Liver (tissue), 8 donors: ENCODE measurements at regions not wholly inside any gene's neighbourhood (a gene's known extent, or its start where the extent isn't known, plus 50 kb on each side); places are given as distances from the start of the nearest gene placed in this dataset.

ENCODE experiments used
- DNase-seq: peaks from one replicate; pipeline ENCODE4 v3.0.0-alpha.2; 2017; ENCODE audit warnings: low spot score
- H3K27ac ChIP-seq, 2 donors: one replicate each; pipeline ENCODE4 v1.7.0; 2013; ENCODE audit warnings: inconsistent platforms in 2 of 2, low read length in 2 of 2, control low read depth in 1 of 2, low read depth in 1 of 2, mild to moderate bottlenecking in 1 of 2
- H3K27me3 ChIP-seq, 4 donors: one replicate each; pipeline versions ENCODE4 v1.6.1 to v1.7.0; 2013; ENCODE audit warnings: low read length in 3 of 4, inconsistent platforms in 1 of 4, mild to moderate bottlenecking in 1 of 4, moderate library complexity in 1 of 4; ENCODE audit not compliant: control insufficient read depth in 4 of 4, insufficient read depth in 4 of 4
- H3K36me3 ChIP-seq, 4 donors: one replicate each; pipeline versions ENCODE4 v1.6.1 to v1.7.0; 2013; ENCODE audit warnings: low read length in 3 of 4, mild to moderate bottlenecking in 3 of 4, low read depth in 1 of 4, moderate library complexity in 1 of 4; ENCODE audit not compliant: control insufficient read depth in 4 of 4, insufficient read depth in 3 of 4
- H3K4me1 ChIP-seq, 4 donors: one replicate each; pipeline versions ENCODE4 v1.6.1 to v1.7.0; 2013; ENCODE audit warnings: low read length in 3 of 4, mild to moderate bottlenecking in 3 of 4, moderate library complexity in 1 of 4; ENCODE audit not compliant: control insufficient read depth in 4 of 4, insufficient read depth in 4 of 4
- H3K4me3 ChIP-seq, 3 donors: one replicate each; pipeline versions ENCODE4 v1.6.1 to v1.7.0; 2013; ENCODE audit warnings: low read length in 3 of 3, control low read depth in 1 of 3, low read depth in 1 of 3, mild to moderate bottlenecking in 1 of 3
- H3K9ac ChIP-seq, 2 donors: one replicate each; pipeline ENCODE4 v1.7.0; 2013; ENCODE audit warnings: low read length in 2 of 2, mild to moderate bottlenecking in 2 of 2, moderate library complexity in 2 of 2, control low read depth in 1 of 2, low read depth in 1 of 2
- H3K9me3 ChIP-seq, 4 donors: one replicate each; pipeline versions ENCODE4 v1.6.1 to v1.7.0; 2013; ENCODE audit warnings: low read length in 3 of 4; ENCODE audit not compliant: control insufficient read depth in 4 of 4
- CTCF ChIP-seq: fragments of 150-350 bp; IDR thresholded peaks from 2 replicates; pipeline ENCODE4 v1.5.1; 2017; ENCODE audit warnings: improper control_type of control experiment, low read depth, low read length; ENCODE audit not compliant: missing input control
- EGR1 ChIP-seq, 2 donors: IDR thresholded peaks; 2 replicates each; pipeline ENCODE4 v1.6.1; 2016 to 2018; ENCODE audit warnings: antibody characterized with exemption in 2 of 2, low read depth in 2 of 2
- FOXA1 ChIP-seq: IDR thresholded peaks from 2 replicates; pipeline ENCODE4 v1.6.1; 2016; ENCODE audit warnings: antibody characterized with exemption
- FOXA2 ChIP-seq: IDR thresholded peaks from 2 replicates; pipeline ENCODE4 v1.6.1; 2016; ENCODE audit warnings: antibody characterized with exemption
- GABPA ChIP-seq, 2 donors: IDR thresholded peaks in 1 of 2; conservative IDR thresholded peaks in 1 of 2; 2 replicates each; pipeline ENCODE4 v1.6.1; 2016; ENCODE audit warnings: antibody characterized with exemption in 2 of 2, mild to moderate bottlenecking in 1 of 2, moderate library complexity in 1 of 2
- HNF4A ChIP-seq, 2 donors: conservative IDR thresholded peaks; 2 replicates each; pipeline ENCODE4 v1.6.1; 2016; ENCODE audit warnings: antibody characterized with exemption in 2 of 2, mild to moderate bottlenecking in 2 of 2
- HNF4G ChIP-seq: IDR thresholded peaks from 2 replicates; pipeline ENCODE4 v1.6.1; 2016; ENCODE audit warnings: antibody characterized with exemption
- RAD21 ChIP-seq, 2 donors: IDR thresholded peaks; 2 replicates each; pipeline ENCODE4 v1.6.1; 2016; ENCODE audit warnings: antibody characterized with exemption in 2 of 2, mild to moderate bottlenecking in 2 of 2
- SP1 ChIP-seq: IDR thresholded peaks from 2 replicates; pipeline ENCODE4 v1.6.1; 2018; ENCODE audit warnings: antibody characterized with exemption, mild to moderate bottlenecking
- TAF1 ChIP-seq: conservative IDR thresholded peaks from 2 replicates; pipeline ENCODE4 v1.6.1; 2016; ENCODE audit warnings: antibody characterized with exemption, mild to moderate bottlenecking
- YY1 ChIP-seq: IDR thresholded peaks from 2 replicates; pipeline ENCODE4 v1.6.1; 2016; ENCODE audit warnings: antibody characterized with exemption, mild to moderate bottlenecking
- WGBS: extraction: QIAGEN DNeasy Blood & Tissue Kit; methylation state at CpG from one replicate; pipeline ENCODE4 v1.1.7; 2013; 5-methylcytosine and 5-hydroxymethylcytosine counted together
- TF ChIP-seq, protein P1 (sequence below): IDR thresholded peaks from 2 replicates; pipeline ENCODE4 v1.6.1; 2016; ENCODE audit warnings: antibody characterized with exemption, mild to moderate bottlenecking
- TF ChIP-seq, protein P2 (sequence below): IDR thresholded peaks from 2 replicates; pipeline ENCODE4 v1.6.1; 2016; ENCODE audit warnings: antibody characterized with exemption
- TF ChIP-seq, protein P3 (sequence below): IDR thresholded peaks from 2 replicates; pipeline ENCODE4 v1.6.1; 2016; ENCODE audit warnings: antibody characterized with exemption
- donor health status: healthy.
- donor health status: healthy.
- donor health status: healthy.
- donor health status: healthy.
- donor health status: healthy.

DNA sequence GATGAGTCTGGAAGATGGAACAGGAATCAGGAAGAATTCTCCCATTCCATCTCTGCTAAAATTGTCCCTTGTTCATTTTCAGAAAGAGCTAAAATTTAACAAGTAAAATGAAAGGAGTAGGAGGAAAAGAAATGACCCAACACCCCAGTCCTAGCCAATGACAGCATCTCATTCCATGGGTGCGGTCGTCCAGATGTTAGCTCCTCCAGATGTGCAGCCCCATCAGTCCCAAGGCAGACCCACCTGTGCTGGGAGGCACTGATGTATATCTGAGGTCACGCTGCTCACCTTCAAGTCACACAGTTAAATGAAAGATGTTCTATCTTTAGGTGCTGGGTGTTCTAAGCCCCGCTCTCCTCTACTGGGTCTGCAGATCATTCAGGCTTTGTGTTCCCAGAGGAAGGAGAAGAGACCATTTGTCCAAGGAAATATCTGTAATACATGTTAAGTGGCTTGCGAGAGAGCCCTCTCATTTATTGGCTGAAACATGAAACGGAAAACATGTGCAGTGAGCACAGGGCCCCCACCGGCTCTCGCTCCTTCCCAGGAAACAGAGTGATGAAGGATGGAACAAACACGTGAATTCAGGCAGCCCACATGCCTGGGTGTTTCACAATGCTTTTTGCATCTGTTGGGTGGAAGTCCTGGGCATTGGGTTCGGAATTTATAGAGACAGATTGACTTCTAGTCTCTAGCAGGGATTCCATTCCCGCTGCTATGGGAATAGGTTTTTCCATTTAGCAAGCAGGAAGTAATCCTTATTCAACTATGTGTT, 294.6 kb downstream of the NUAK1 start:
- no peak for TF ChIP-seq GABPA (IDR thresholded peaks at IDR 0.05 in 1 of 2, conservative IDR thresholded peaks at IDR 0.05 in 1 of 2)
- TF ChIP-seq YY1: no peak
- TF ChIP-seq RAD21 (IDR thresholded peaks at IDR 0.05): no peak
- TF ChIP-seq, protein P1, sequence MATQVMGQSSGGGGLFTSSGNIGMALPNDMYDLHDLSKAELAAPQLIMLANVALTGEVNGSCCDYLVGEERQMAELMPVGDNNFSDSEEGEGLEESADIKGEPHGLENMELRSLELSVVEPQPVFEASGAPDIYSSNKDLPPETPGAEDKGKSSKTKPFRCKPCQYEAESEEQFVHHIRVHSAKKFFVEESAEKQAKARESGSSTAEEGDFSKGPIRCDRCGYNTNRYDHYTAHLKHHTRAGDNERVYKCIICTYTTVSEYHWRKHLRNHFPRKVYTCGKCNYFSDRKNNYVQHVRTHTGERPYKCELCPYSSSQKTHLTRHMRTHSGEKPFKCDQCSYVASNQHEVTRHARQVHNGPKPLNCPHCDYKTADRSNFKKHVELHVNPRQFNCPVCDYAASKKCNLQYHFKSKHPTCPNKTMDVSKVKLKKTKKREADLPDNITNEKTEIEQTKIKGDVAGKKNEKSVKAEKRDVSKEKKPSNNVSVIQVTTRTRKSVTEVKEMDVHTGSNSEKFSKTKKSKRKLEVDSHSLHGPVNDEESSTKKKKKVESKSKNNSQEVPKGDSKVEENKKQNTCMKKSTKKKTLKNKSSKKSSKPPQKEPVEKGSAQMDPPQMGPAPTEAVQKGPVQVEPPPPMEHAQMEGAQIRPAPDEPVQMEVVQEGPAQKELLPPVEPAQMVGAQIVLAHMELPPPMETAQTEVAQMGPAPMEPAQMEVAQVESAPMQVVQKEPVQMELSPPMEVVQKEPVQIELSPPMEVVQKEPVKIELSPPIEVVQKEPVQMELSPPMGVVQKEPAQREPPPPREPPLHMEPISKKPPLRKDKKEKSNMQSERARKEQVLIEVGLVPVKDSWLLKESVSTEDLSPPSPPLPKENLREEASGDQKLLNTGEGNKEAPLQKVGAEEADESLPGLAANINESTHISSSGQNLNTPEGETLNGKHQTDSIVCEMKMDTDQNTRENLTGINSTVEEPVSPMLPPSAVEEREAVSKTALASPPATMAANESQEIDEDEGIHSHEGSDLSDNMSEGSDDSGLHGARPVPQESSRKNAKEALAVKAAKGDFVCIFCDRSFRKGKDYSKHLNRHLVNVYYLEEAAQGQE: no peak
- TF ChIP-seq, protein P2, sequence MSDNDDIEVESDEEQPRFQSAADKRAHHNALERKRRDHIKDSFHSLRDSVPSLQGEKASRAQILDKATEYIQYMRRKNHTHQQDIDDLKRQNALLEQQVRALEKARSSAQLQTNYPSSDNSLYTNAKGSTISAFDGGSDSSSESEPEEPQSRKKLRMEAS: no peak
- TF ChIP-seq, protein P3, sequence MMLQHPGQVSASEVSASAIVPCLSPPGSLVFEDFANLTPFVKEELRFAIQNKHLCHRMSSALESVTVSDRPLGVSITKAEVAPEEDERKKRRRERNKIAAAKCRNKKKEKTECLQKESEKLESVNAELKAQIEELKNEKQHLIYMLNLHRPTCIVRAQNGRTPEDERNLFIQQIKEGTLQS: no peak
- no peak for TF ChIP-seq TAF1
- no peak for TF ChIP-seq HNF4A (conservative IDR thresholded peaks at IDR 0.05)
- TF ChIP-seq FOXA1: no peak
- TF ChIP-seq CTCF: no peak
- no peak for TF ChIP-seq EGR1 (IDR thresholded peaks at IDR 0.05; ENCODE audit: low read depth in 2 of 2)
- no peak for TF ChIP-seq FOXA2
- TF ChIP-seq SP1: no peak
- TF ChIP-seq HNF4G: no peak
- Histone ChIP-seq H3K36me3 (no peaks in the 10 kb centered on the region), H3K9ac (no peak overlapping the region), H3K4me3 (no peak overlapping the region), H3K4me1 (no peaks in the 10 kb centered on the region), H3K27me3 (no peaks in the 10 kb centered on the region), H3K9me3 (no peaks in the 10 kb centered on the region), H3K27ac (no peak overlapping the region)
- WGBS: 88% methylated on average over 11 of the region's 11 CpGs
- no peak for DNase-seq

DNA sequence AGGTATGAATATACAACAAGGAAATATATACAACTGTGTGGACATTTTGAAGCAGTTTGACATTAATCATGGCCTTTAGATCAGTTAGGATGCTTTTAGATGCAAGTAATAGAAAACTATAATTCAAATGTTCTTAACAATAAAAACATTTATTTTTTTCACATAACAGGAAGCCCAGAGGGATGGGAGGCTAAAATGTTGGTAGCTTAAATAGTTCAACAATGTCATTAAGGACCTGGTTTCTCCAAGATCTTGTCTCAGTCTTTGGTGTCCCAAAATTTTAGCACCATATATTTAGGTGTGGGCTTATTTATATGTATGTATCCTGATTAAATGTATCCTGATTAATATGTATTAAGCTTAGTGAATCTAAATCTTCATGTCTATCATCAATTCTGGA, 292.4 kb downstream of the NUAK1 start:
- Histone ChIP-seq H3K9ac (no peak overlapping the region), H3K27me3 (no peaks in the 10 kb centered on the region), H3K36me3 (no peaks in the 10 kb centered on the region), H3K4me1 (no peaks in the 10 kb centered on the region), H3K9me3 (no peaks in the 10 kb centered on the region), H3K27ac (no peak overlapping the region), H3K4me3 (no peak overlapping the region)
- no peak for DNase-seq
- TF ChIP-seq HNF4A (conservative IDR thresholded peaks at IDR 0.05) (no peak), SP1 (no peak)
